Mucosa of descending colon (tissue), 3 donors: ENCODE measurements at regions not wholly inside any gene's neighbourhood (a gene's known extent, or its start where the extent isn't known, plus 50 kb on each side); places are given as distances from the start of the nearest gene placed in this dataset.

ENCODE experiments used
- ATAC-seq: fragments of 200-7000 bp; cut with Tn5 transposase; one replicate; pipeline ENCODE4 v1.9.1; 2020; ENCODE audit warnings: mild to moderate bottlenecking, moderate library complexity
- DNase-seq, 3 donors: peaks; one replicate each; pipeline ENCODE4 v3.0.0-alpha.2; 2020
- H3K36me3 ChIP-seq: fragments of 200-600 bp; one replicate; pipeline ENCODE4 v1.8.0; 2021; ENCODE audit warnings: low read depth, mild to moderate bottlenecking
- H3K4me1 ChIP-seq: fragments of 200-600 bp; one replicate; pipeline ENCODE4 v1.8.0; 2021; ENCODE audit warnings: low read depth, mild to moderate bottlenecking
- H3K4me3 ChIP-seq: fragments of 200-600 bp; one replicate; pipeline ENCODE4 v1.8.0; 2021; ENCODE audit warnings: mild to moderate bottlenecking
- H3K9me3 ChIP-seq: fragments of 200-600 bp; one replicate; pipeline ENCODE4 v1.8.0; 2021; ENCODE audit warnings: mild to moderate bottlenecking
- CTCF ChIP-seq: fragments of 200-600 bp; IDR thresholded peaks from one replicate; pipeline ENCODE4 v1.8.0; 2022; ENCODE audit warnings: antibody characterized with exemption, mild to moderate bottlenecking
- intact Hi-C, 2 donors: fragments of 100-400 bp; cut with DNase I in 1 of 2; cut with micrococcal nuclease in 1 of 2; formaldehyde crosslinking; loops; one replicate each; pipeline versions ENCODE4 v1.11.0 to v1.11.1; 2022; cut with DNase I, micrococcal nuclease
- donor health status: DM: no; HTN: no; CAD: no; lungs with moderate emphysema.
- donor health status: DM: no; HTN: no; CAD: no.
- donor health status: DM: no; HTN: yes; CAD: no.

DNA sequence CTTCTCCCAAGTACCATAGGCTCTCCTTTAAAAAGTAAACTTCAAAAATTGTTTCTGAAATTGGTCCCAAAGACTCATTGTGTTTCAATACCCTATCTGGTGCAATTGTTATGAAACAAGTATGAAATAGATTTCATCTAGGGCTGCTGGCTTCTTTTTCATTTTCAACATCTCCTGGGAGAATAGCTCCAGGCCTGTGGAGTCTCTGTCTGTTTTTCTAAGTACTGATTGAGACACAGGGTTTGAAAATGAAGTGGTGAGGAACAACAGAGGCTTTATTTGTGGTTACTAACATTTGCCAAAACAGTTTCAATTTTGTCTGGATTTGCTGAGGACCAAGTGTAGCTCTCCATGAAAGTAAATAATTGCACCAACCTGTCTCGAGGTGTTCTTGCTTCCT is 315.9 kb upstream of the LRATD1 start:
- H3K36me3 ChIP-seq: no peaks in the 10 kb centered on the region
- no peak for ATAC-seq
- intact Hi-C loops: no loop called here
- no peak for DNase-seq
- no peaks in the 10 kb centered on the region for H3K9me3 ChIP-seq
- H3K4me1 ChIP-seq: no peaks in the 10 kb centered on the region
- H3K4me3 ChIP-seq: no peak overlapping the region
- no peak for TF ChIP-seq CTCF

DNA sequence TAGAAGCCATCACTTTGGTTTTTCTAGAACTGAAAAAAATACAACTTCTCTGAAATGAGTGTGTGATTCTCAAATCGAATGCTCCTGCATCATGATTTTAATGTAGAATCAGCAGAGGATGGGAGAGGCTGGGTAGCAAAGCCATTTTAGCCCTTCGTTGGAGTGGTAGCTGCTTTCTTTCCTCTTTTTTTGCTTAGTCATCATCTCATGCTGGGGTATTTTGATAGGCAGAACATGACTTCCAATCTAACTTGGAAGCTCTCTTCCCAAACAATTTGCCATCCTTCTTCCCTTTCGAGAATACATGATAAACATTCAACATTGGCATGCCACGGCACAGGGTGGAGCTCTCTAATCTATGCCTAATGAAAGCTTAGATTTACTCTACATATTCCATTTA is 311.2 kb upstream of the LRATD1 start:
- H3K36me3 ChIP-seq: no peaks in the 10 kb centered on the region
- ATAC-seq (no peak), DNase-seq (no peak)
- H3K4me1 ChIP-seq: no peaks in the 10 kb centered on the region
- intact Hi-C loops: no loop called here
- H3K4me3 ChIP-seq: no peak overlapping the region
- no peak for TF ChIP-seq CTCF
- no peaks in the 10 kb centered on the region for H3K9me3 ChIP-seq

GRCh38 chr2:14322306-14322705 is 310.2 kb upstream of the LRATD1 start:
- Histone ChIP-seq H3K36me3 (no peaks in the 10 kb centered on the region), H3K4me3 (no peak overlapping the region), H3K9me3 (no peaks in the 10 kb centered on the region), H3K4me1 (no peaks in the 10 kb centered on the region)
- intact Hi-C loops: no loop called here
- TF ChIP-seq CTCF: no peak
- DNase-seq (no peak), ATAC-seq (no peak)

DNA sequence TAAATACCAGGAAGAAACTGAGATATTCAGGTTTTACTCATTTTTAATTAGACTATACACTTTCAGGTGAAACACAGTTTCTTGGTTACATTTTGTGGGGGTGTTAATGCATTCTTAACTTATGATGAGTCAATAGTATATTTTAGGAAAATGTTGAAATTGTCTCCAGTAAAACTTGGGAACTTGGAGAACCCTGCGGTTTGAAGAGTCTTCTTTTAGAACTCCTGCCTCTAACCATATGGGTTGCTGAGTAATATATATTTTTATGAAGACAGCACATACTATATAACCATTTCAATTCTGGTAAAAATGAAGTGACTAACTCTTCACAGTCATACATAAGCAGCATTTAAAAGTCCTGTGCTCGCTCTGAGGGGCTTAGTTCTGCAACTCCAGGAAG is 308.2 kb upstream of the LRATD1 start:
- no peaks in the 10 kb centered on the region for H3K9me3 ChIP-seq
- H3K4me1 ChIP-seq: no peaks in the 10 kb centered on the region
- H3K4me3 ChIP-seq: no peak overlapping the region
- intact Hi-C loops: no loop called here
- no peak for ATAC-seq
- TF ChIP-seq CTCF: no peak
- no peak for DNase-seq
- H3K36me3 ChIP-seq: no peaks in the 10 kb centered on the region

- ATAC-seq (no peak), DNase-seq (no peak)
- intact Hi-C loops: no loop called here
- no peak for TF ChIP-seq CTCF
- no peaks in the 10 kb centered on the region for H3K36me3 ChIP-seq
- no peaks in the 10 kb centered on the region for H3K4me1 ChIP-seq
- H3K9me3 ChIP-seq: no peaks in the 10 kb centered on the region
- no peak overlapping the region for H3K4me3 ChIP-seq
Observed at GRCh38 chr2:14330884-14331283, 301.6 kb upstream of the LRATD1 start.

DNA sequence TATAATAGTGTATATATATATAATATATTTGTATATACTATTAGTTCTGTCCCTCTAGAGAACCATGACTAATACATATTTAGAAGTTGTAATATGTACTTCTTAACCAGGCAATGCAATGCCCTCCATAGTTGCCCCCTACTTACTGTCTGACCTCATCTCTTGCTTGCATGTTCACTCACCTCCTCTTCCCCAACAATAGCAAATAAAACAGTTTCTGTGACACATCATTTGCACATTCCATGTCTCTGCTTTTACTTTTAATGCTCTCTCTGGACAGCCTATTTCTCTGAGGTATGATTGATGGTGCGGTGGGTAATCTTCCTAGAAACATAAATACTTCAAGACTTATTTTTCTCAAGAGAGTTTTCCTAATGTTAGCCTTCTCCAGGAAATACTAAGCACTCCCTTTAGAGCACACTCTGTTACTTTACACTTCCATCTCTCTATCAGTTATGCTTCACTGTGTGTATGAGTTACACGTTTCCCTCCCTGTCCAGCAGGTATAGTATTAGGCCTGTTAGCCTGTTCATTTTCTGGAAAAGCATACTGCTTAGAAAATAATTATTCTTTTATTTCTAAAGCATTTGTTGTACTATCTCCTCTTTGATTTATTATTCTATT is 295.6 kb upstream of the LRATD1 start:
- intact Hi-C loops: no loop called here
- DNase-seq (no peak), ATAC-seq (no peak)
- TF ChIP-seq CTCF: no peak
- Histone ChIP-seq H3K36me3 (no peaks in the 10 kb centered on the region), H3K4me1 (no peaks in the 10 kb centered on the region), H3K4me3 (no peak overlapping the region), H3K9me3 (no peaks in the 10 kb centered on the region)
